ENCODE measurements at regions not wholly inside any gene's neighbourhood (a gene's known extent, or its start where the extent isn't known, plus 50 kb on each side); places are given as distances from the start of the nearest gene placed in this dataset.

DNA sequence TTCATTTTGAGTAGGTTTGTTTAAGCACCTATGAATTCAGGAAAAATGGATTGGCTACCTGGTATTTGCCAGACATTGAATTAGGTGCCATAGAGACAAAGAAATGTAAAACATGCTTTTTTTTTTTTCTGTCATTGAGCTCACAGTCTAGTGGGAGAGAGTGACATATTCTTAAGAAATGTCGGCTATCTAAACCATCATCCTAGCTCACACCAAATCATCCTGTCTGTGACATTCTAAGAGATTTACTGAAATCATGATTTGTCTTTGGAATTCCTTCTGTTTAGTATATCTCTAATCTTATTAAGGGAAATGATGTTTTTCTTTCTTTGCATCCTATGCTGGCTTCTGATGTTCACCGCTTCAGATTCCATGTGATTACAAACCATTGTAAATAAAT lies 59.5 kb upstream of the STXBP5L start:
- TF ChIP-seq, protein P1, sequence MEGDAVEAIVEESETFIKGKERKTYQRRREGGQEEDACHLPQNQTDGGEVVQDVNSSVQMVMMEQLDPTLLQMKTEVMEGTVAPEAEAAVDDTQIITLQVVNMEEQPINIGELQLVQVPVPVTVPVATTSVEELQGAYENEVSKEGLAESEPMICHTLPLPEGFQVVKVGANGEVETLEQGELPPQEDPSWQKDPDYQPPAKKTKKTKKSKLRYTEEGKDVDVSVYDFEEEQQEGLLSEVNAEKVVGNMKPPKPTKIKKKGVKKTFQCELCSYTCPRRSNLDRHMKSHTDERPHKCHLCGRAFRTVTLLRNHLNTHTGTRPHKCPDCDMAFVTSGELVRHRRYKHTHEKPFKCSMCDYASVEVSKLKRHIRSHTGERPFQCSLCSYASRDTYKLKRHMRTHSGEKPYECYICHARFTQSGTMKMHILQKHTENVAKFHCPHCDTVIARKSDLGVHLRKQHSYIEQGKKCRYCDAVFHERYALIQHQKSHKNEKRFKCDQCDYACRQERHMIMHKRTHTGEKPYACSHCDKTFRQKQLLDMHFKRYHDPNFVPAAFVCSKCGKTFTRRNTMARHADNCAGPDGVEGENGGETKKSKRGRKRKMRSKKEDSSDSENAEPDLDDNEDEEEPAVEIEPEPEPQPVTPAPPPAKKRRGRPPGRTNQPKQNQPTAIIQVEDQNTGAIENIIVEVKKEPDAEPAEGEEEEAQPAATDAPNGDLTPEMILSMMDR (IDR thresholded peaks at IDR 0.05): no peak
- TF ChIP-seq POLR2A (IDR thresholded peaks at IDR 0.05): no peak
